Fibroblast of lung (primary cell): ENCODE measurements at regions not wholly inside any gene's neighbourhood (a gene's known extent, or its start where the extent isn't known, plus 50 kb on each side); places are given as distances from the start of the nearest gene placed in this dataset.

Source experiments
- DNase-seq, 2 donors: peaks; one replicate each; pipeline versions ENCODE4 v3.0.0 to v3.0.0-alpha.2; 2010; ENCODE audit warnings: low read depth in 2 of 2
- H2AFZ ChIP-seq: 2 replicates; pipeline ENCODE4 v1.5.1; 2012; ENCODE audit warnings: low read length, control low read depth, inconsistent platforms
- H3K27ac ChIP-seq: 2 replicates; pipeline ENCODE4 v1.5.1; 2011; ENCODE audit warnings: low read length, control low read depth; ENCODE audit not compliant: insufficient read depth
- H3K27me3 ChIP-seq: 2 replicates; pipeline ENCODE4 v1.5.1; 2011; ENCODE audit warnings: mild to moderate bottlenecking, low read length; ENCODE audit not compliant: control insufficient read depth, insufficient read depth
- H3K36me3 ChIP-seq: 2 replicates; pipeline ENCODE4 v1.5.1; 2011; ENCODE audit warnings: low read length; ENCODE audit not compliant: control insufficient read depth, insufficient read depth
- H3K4me1 ChIP-seq: 2 replicates; pipeline ENCODE4 v1.5.1; 2011; ENCODE audit warnings: low read length; ENCODE audit not compliant: control insufficient read depth, insufficient read depth; ENCODE audit errors: extremely low read depth
- H3K4me2 ChIP-seq: 2 replicates; pipeline ENCODE4 v1.5.1; 2011; ENCODE audit warnings: low read length, control low read depth; ENCODE audit not compliant: insufficient read depth; ENCODE audit errors: extremely low read depth
- H3K4me3 ChIP-seq, 4 experiments: fragments of 200-600 bp in 1 of 4; sonication (generic) in 1 of 4; replicated peaks in 1 of 4; 2 replicates each; pipeline ENCODE4 v1.5.1; 2011 to 2016; ENCODE audit warnings: low read length in 4 of 4, low read depth in 3 of 4, mild to moderate bottlenecking in 3 of 4, control low read depth in 2 of 4, inconsistent platforms in 1 of 4, mixed read lengths in 1 of 4; ENCODE audit not compliant: insufficient read depth in 1 of 4; ENCODE audit errors: control extremely low read depth in 1 of 4
- H3K79me2 ChIP-seq: 2 replicates; pipeline ENCODE4 v1.5.1; 2012; ENCODE audit warnings: mild to moderate bottlenecking, low read length, inconsistent platforms; ENCODE audit not compliant: control insufficient read depth, insufficient read depth
- H3K9ac ChIP-seq: 2 replicates; pipeline ENCODE4 v1.5.1; 2011; ENCODE audit warnings: mild to moderate bottlenecking, low read length, control low read depth; ENCODE audit not compliant: insufficient read depth
- H3K9me3 ChIP-seq: 2 replicates; pipeline ENCODE4 v1.5.1; 2012; ENCODE audit warnings: low read depth, low read length; ENCODE audit not compliant: control insufficient read depth, insufficient read depth
- H4K20me1 ChIP-seq: 2 replicates; pipeline ENCODE4 v1.5.1; 2011; ENCODE audit warnings: low read length; ENCODE audit not compliant: control insufficient read depth, insufficient read depth; ENCODE audit errors: extremely low read depth
- EZH2 ChIP-seq: IDR thresholded peaks from 2 replicates; pipeline ENCODE4 v1.5.1; 2012; ENCODE audit warnings: low read length, control low read depth, mild to moderate bottlenecking; ENCODE audit errors: missing control alignments
- TF ChIP-seq, protein P1 (sequence below), 2 donors: IDR thresholded peaks in 1 of 2; conservative IDR thresholded peaks in 1 of 2; 1 replicate in 1 of 2; 2 replicates in 1 of 2; pipeline ENCODE4 v1.5.1; 2011 to 2012; ENCODE audit warnings: low read length in 2 of 2, control low read depth in 1 of 2, inconsistent platforms in 1 of 2, low read depth in 1 of 2, mild to moderate bottlenecking in 1 of 2

DNA sequence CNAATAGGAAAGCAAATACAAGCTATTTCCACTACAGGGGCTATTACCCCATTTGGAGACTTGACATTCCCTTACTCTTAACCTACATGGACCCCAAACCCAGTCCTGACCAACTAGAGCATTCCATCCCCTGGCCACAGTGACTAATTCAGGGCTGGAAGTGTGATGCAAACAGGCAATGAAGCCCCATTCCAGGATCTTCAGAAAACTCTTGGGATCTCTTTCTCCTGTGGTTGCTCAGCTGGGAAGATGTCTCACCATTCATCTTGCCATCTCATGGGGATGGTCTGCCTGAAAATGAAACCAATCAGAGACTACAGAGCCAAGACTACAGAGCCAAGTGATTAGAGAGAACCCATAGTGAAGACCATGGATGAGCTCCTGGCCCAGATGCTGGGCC lies 206.2 kb downstream of the ZNF365 start:
- Histone ChIP-seq H3K4me2 (no peak overlapping the region), H3K27ac (no peak overlapping the region), H3K36me3 (no peaks in the 10 kb centered on the region), H3K9me3 (no peaks in the 10 kb centered on the region), H3K27me3 (no peaks in the 10 kb centered on the region), H2AFZ (no peak overlapping the region), H3K4me3 (no peak overlapping the region), H3K4me1 (peaks cover 11% of the 10 kb centered on the region), H4K20me1 (no peaks in the 10 kb centered on the region), H3K9ac (no peak overlapping the region), H3K79me2 (no peaks in the 10 kb centered on the region)
- TF ChIP-seq, protein P1, sequence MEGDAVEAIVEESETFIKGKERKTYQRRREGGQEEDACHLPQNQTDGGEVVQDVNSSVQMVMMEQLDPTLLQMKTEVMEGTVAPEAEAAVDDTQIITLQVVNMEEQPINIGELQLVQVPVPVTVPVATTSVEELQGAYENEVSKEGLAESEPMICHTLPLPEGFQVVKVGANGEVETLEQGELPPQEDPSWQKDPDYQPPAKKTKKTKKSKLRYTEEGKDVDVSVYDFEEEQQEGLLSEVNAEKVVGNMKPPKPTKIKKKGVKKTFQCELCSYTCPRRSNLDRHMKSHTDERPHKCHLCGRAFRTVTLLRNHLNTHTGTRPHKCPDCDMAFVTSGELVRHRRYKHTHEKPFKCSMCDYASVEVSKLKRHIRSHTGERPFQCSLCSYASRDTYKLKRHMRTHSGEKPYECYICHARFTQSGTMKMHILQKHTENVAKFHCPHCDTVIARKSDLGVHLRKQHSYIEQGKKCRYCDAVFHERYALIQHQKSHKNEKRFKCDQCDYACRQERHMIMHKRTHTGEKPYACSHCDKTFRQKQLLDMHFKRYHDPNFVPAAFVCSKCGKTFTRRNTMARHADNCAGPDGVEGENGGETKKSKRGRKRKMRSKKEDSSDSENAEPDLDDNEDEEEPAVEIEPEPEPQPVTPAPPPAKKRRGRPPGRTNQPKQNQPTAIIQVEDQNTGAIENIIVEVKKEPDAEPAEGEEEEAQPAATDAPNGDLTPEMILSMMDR (conservative IDR thresholded peaks at IDR 0.05 in 1 of 2, IDR thresholded peaks at IDR 0.05 in 1 of 2; ENCODE audit: low read depth in 1 of 2, low read length in 2 of 2): no peak
- no peak for TF ChIP-seq EZH2
- peak in 1 of 2 donors; percentile 81 for DNase-seq

DNA sequence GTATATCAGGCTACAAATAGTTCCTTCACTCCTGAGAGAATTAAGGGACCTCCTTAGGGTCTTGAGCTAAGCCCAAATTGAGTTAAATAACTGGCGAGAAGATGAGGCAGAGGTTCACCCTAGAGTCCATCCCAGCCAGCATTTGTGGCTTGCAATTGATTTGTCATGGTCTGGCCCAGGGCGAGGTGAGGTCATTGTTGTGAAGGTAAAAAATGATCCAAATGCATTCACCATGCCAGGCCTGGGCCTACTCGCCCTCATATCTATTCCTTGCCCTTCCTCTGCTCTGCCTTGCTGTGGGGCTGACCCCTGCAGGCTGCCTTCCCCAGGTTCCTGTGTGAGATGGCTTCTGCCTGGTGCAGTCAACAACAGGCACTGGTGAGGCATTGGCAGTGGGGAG lies 207.2 kb downstream of the ZNF365 start:
- Histone ChIP-seq H3K27ac (no peak overlapping the region), H2AFZ (no peak overlapping the region), H3K4me3 (no peak overlapping the region), H3K9ac (no peak overlapping the region), H3K4me2 (no peak overlapping the region), H3K79me2 (no peaks in the 10 kb centered on the region), H3K27me3 (no peaks in the 10 kb centered on the region), H4K20me1 (no peaks in the 10 kb centered on the region), H3K36me3 (no peaks in the 10 kb centered on the region), H3K9me3 (no peaks in the 10 kb centered on the region), H3K4me1 (peaks cover 11% of the 10 kb centered on the region)
- TF ChIP-seq, protein P1 (conservative IDR thresholded peaks at IDR 0.05 in 1 of 2, IDR thresholded peaks at IDR 0.05 in 1 of 2; ENCODE audit: low read depth in 1 of 2, low read length in 2 of 2): no peak
- no peak for TF ChIP-seq EZH2
- DNase-seq: peak in 1 of 2 donors; percentile 74

DNA sequence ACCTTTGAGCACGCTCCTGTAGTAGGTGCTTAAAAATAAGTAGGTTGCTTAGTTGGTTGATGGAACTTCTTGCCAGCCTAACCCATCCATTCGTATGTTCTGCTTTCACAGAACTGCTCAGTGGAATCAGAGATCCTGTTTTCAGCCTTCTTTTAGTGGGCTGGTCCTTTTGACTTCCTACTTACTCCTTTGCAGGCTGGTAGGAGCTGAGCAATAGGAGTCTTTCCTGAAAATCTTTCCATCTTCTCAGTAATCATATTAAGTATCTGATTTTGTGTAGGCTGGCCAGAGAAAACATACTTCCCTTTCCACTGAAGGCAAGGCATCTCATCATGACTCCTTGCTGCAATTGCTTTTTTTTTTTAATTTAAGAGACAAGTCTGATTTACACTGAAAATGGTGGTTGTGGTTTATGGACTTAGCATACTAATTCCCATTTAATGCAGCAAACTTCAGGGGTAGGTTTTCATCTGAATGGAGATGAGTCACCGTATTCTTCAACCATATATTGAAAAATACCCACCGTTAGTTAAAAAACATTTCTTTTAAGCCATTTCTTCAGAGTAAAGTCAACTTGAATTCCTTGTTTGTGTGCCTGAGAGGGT lies 208.0 kb downstream of the ZNF365 start:
- H3K27me3 ChIP-seq: no peaks in the 10 kb centered on the region
- no peak overlapping the region for H3K4me3 ChIP-seq
- H3K79me2 ChIP-seq: no peaks in the 10 kb centered on the region
- H2AFZ ChIP-seq: peak overlapping the region; percentile 30
- no peak for TF ChIP-seq EZH2
- peaks cover 11% of the 10 kb centered on the region for H3K4me1 ChIP-seq
- no peaks in the 10 kb centered on the region for H3K36me3 ChIP-seq
- no peaks in the 10 kb centered on the region for H3K9me3 ChIP-seq
- no peak overlapping the region for H3K9ac ChIP-seq
- H3K4me2 ChIP-seq: peak overlapping the region; percentile 52
- peak in 1 of 2 donors; percentile 93 for DNase-seq
- H3K27ac ChIP-seq: peak overlapping the region; percentile 78
- no peaks in the 10 kb centered on the region for H4K20me1 ChIP-seq
